ENCODE measurements at regions not wholly inside any gene's neighbourhood (a gene's known extent, or its start where the extent isn't known, plus 50 kb on each side); places are given as distances from the start of the nearest gene placed in this dataset.

DNA sequence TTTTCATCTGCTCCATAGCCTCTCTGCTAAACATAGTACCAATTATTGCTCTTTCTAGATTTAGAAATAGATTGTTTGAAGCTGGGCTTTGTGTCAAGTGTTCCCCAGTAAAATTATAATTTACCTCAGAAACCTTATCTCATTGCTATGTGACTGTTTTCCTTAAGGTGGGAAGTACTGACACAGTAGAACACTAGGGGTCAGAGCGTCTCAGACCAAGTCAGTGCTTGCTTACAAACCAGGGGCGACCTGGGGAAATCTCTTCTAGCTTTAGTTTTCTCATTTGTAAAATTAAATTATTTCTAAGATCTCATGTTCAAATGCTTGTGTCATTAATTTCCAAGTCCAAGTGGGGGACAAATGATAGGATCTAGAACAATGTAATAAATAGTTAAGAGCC lies 360.4 kb downstream of the RAPGEF2 start:
- no peak for DNase-seq (ENCODE audit: low spot score in 2 of 2)
- intact Hi-C loops (cut with DNase I; ENCODE audit: low total_unique reads), result no loop called here
- TF ChIP-seq, protein P1, sequence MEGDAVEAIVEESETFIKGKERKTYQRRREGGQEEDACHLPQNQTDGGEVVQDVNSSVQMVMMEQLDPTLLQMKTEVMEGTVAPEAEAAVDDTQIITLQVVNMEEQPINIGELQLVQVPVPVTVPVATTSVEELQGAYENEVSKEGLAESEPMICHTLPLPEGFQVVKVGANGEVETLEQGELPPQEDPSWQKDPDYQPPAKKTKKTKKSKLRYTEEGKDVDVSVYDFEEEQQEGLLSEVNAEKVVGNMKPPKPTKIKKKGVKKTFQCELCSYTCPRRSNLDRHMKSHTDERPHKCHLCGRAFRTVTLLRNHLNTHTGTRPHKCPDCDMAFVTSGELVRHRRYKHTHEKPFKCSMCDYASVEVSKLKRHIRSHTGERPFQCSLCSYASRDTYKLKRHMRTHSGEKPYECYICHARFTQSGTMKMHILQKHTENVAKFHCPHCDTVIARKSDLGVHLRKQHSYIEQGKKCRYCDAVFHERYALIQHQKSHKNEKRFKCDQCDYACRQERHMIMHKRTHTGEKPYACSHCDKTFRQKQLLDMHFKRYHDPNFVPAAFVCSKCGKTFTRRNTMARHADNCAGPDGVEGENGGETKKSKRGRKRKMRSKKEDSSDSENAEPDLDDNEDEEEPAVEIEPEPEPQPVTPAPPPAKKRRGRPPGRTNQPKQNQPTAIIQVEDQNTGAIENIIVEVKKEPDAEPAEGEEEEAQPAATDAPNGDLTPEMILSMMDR (IDR thresholded peaks at IDR 0.05), result no peak
- TF ChIP-seq POLR2A (IDR thresholded peaks at IDR 0.05), result no peak
- 78 to 80% methylated on average over 2 of the region's 2 CpGs for WGBS, 2 donors
- no peak overlapping the region for H3K4me3 ChIP-seq (ENCODE audit: low read depth, poor library complexity, severe bottlenecking)

DNA sequence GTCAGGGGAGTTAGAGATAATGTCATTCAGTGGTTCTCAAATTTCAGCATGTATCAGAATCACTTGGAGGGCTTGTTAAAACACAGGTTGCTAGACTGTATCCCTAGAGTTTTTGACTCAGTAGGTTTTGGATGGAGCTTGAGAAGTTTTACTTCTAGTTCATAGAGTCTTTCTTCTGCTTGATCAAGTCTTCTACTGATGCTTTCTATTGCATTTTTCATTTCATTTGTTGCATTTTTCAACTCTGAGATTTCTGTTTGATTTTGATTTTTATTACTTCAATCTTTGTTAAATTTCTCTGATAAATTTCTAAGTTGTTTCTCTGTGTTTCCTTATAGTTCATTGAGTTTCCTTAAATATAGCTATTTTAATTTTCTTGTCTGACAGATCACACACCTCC lies 361.4 kb downstream of the RAPGEF2 start:
- intact Hi-C loops (cut with DNase I; ENCODE audit: low total_unique reads), result no loop called here
- TF ChIP-seq, protein P1 (IDR thresholded peaks at IDR 0.05), result no peak
- TF ChIP-seq POLR2A (IDR thresholded peaks at IDR 0.05), result no peak
- H3K4me3 ChIP-seq (ENCODE audit: low read depth, poor library complexity, severe bottlenecking), result no peak overlapping the region
- no peak for DNase-seq (ENCODE audit: low spot score in 2 of 2)

DNA sequence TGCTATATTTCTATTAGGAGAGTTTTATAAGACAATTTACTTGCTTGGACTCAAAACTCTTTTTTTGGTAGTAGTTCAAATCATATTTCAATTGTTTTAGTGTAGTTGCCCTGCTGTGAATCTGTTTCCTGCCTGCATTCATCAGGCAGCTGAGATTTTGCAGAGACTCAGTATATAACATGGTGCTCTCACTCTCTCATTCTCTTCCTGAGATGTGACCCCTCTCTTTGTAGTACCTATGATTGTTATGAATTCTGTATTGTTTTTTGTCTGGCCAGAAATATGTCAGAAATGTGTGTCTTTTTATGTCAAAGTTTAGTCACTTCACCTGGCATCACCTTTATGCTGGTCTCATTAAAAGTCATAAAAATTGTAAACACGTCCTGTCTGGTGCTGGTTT lies 374.0 kb downstream of the RAPGEF2 start:
- TF ChIP-seq POLR2A (IDR thresholded peaks at IDR 0.05), result no peak
- TF ChIP-seq, protein P1 (IDR thresholded peaks at IDR 0.05), result no peak
- 46 to 68% methylated on average over 1 of the region's 1 CpG for WGBS, 2 donors
- no peak for DNase-seq (ENCODE audit: low spot score in 2 of 2)
- intact Hi-C loops (cut with DNase I; ENCODE audit: low total_unique reads), result no loop called here
- no peak overlapping the region for H3K4me3 ChIP-seq (ENCODE audit: low read depth, poor library complexity, severe bottlenecking)

DNA sequence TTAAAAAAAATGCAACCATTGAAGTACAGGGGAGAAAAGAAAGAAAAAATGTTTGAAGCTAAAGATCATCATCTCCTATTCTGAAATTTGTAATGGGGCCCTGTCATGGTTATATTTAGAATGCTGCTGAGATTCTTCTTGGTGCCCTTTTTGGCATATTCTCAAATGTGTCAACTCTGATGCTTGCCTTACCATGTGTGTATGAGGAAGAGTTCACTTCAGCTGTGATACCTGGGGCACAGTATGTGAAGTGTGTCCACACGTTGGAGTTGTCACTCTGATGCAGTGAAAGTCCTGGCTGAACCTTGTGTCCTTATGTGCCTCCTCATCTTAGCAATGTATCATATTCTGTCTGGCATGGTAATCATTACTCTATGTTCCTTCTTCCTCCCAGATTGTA lies 377.9 kb downstream of the RAPGEF2 start:
- no peak overlapping the region for H3K4me3 ChIP-seq (ENCODE audit: low read depth, poor library complexity, severe bottlenecking)
- TF ChIP-seq, protein P1 (IDR thresholded peaks at IDR 0.05), result no peak
- TF ChIP-seq POLR2A (IDR thresholded peaks at IDR 0.05), result no peak
- intact Hi-C loops (cut with DNase I; ENCODE audit: low total_unique reads), result no loop called here
- DNase-seq (ENCODE audit: low spot score in 2 of 2), result no peak
- WGBS, 2 donors, result 15 to 48% methylated on average over 1 of the region's 1 CpG

DNA sequence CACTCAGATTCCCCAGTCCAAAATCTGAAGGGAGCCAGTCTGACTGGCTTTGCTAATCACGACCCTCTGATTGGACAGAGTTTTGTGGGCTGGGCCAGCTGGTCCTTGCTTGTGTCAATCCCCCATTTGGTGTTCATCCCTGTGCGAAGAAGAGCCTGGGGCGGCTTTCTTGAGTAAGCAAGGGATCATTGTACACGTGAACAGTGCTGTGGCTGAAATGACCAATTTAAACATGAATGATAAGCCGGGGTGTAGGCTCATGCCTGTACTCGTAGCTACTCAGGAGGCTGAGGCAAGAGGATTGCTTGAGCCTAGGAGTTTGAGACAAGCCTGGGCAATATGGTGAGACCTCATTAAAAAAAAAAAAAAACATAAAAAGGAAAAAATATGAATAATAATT lies 379.1 kb downstream of the RAPGEF2 start:
- 72 to 74% methylated on average over 6 of the region's 6 CpGs for WGBS, 2 donors
- TF ChIP-seq, protein P1 (IDR thresholded peaks at IDR 0.05), result no peak
- intact Hi-C loops (cut with DNase I; ENCODE audit: low total_unique reads), result no loop called here
- no peak overlapping the region for H3K4me3 ChIP-seq (ENCODE audit: low read depth, poor library complexity, severe bottlenecking)
- no peak for DNase-seq (ENCODE audit: low spot score in 2 of 2)

DNA sequence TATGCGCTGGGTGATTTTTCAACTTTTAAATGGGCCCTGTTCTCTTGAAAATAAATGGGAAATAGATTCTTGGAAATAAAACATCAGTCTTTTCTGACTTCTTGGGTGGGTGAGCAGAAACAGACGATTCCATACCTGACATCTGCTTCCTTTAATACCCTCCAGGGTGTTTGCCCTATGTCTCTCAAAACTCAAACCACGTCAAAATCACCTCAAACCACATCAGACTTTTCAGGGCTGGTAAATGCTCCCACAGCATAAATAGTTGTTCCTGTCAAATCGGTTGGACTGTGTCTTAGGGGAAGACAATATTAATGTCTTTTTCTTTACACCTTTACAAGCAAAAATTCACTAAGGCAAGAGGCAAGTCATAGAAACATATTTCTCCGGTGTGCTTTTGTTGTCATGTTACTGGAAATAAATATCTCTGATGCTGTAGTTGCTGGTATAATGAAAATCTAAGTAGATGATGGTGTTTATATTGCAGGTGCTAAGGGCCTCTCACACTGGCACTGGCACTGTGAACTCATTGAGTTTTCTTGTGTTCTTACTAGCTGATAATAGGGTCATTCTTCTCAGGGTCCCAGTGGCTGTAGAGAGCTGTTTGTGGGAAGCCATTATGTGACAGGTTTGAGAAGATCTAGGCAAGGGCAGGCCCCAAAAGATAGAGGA lies 380.4 kb downstream of the RAPGEF2 start:
- no peak for DNase-seq (ENCODE audit: low spot score in 2 of 2)
- 63 to 68% methylated on average over 5 of the region's 5 CpGs for WGBS, 2 donors
- no peak overlapping the region for H3K4me3 ChIP-seq (ENCODE audit: low read depth, poor library complexity, severe bottlenecking)
- intact Hi-C loops (cut with DNase I; ENCODE audit: low total_unique reads), result no loop called here
- TF ChIP-seq, protein P1 (IDR thresholded peaks at IDR 0.05), result no peak
- no peak for TF ChIP-seq POLR2A (IDR thresholded peaks at IDR 0.05)

Data from lower leg skin (tissue), 4 donors.